Caco-2 (cell line): ENCODE measurements at regions not wholly inside any gene's neighbourhood (a gene's known extent, or its start where the extent isn't known, plus 50 kb on each side); places are given as distances from the start of the nearest gene placed in this dataset.

Source experiments
- BruUV-seq: library from RNA; stranded (reverse); fragments of 400-500 nt; replicated peaks from 2 replicates; lab custom pipeline; 2021; lab: Mats Ljungman, UMichigan
- CTCF ChIA-PET: fragments of 300-600 bp; sonication (Branson Sonifier 250); formaldehyde crosslinking; loops from one replicate; lab custom pipeline; 2022; ENCODE audit warnings: antibody characterized with exemption; lab: Charles Lee
- POLR2A ChIA-PET: fragments of 300-600 bp; sonication (Branson Sonifier 250); formaldehyde crosslinking; loops from one replicate; lab custom pipeline; 2022; ENCODE audit warnings: antibody characterized with exemption; lab: Charles Lee
- DNase-seq, 2 experiments: peaks; one replicate each; pipeline versions ENCODE4 v3.0.0 to v3.0.0-alpha.2; 2020 to 2022
- H3K27me3 ChIP-seq: replicated peaks from 2 replicates; pipeline ENCODE4 v1.6.0; 2011; ENCODE audit warnings: low read length; ENCODE audit not compliant: control insufficient read depth, insufficient read depth
- H3K36me3 ChIP-seq: 2 replicates; pipeline ENCODE4 v1.5.1; 2011; ENCODE audit warnings: low read length; ENCODE audit not compliant: control insufficient read depth, insufficient read depth
- H3K4me1 ChIP-seq: fragments of 250-450 bp; sonication (Bioruptor Pico); 2 replicates; pipeline ENCODE4 v1.5.1; 2020; ENCODE audit warnings: mild to moderate bottlenecking
- H3K4me3 ChIP-seq: 2 replicates; pipeline ENCODE4 v1.5.1; 2011; ENCODE audit warnings: low read depth, mild to moderate bottlenecking, control low read depth, low read length
- H3K9me3 ChIP-seq: fragments of 250-450 bp; sonication (Bioruptor Pico); 2 replicates; pipeline ENCODE4 v1.5.1; 2020; ENCODE audit warnings: mild to moderate bottlenecking, moderate library complexity
- H3K27ac Mint-ChIP-seq: one replicate; pipeline ENCODE4 v1.8.0; 2022; ENCODE audit warnings: mixed read lengths; ENCODE audit not compliant: unreplicated experiment
- H3K27me3 Mint-ChIP-seq: one replicate; pipeline ENCODE4 v1.8.0; 2022; ENCODE audit warnings: mixed read lengths; ENCODE audit not compliant: insufficient read depth, unreplicated experiment
- H3K36me3 Mint-ChIP-seq: one replicate; pipeline ENCODE4 v1.8.0; 2022; ENCODE audit warnings: mild to moderate bottlenecking, mixed read lengths; ENCODE audit not compliant: insufficient read depth, unreplicated experiment
- H3K4me1 Mint-ChIP-seq: one replicate; pipeline ENCODE4 v1.8.0; 2022; ENCODE audit warnings: low read depth, mixed read lengths; ENCODE audit not compliant: unreplicated experiment
- H3K4me3 Mint-ChIP-seq: one replicate; pipeline ENCODE4 v1.8.0; 2022; ENCODE audit warnings: mild to moderate bottlenecking, moderate library complexity, mixed read lengths; ENCODE audit not compliant: unreplicated experiment
- H3K9me3 Mint-ChIP-seq: one replicate; pipeline ENCODE4 v1.8.0; 2022; ENCODE audit warnings: mixed read lengths; ENCODE audit not compliant: unreplicated experiment
- CTCF ChIP-seq, 2 experiments: fragments of 200-600 bp in 1 of 2; IDR thresholded peaks; 1 replicate in 1 of 2; 2 replicates in 1 of 2; pipeline versions ENCODE4 v1.5.1 to v1.8.0; 2011 to 2022; ENCODE audit warnings: antibody characterized with exemption in 1 of 2, control low read depth in 1 of 2, inconsistent platforms in 1 of 2, low read depth in 1 of 2, low read length in 1 of 2, mild to moderate bottlenecking in 1 of 2, moderate library complexity in 1 of 2; ENCODE audit not compliant: insufficient read depth in 1 of 2, severe bottlenecking in 1 of 2, unreplicated experiment in 1 of 2
- intact Hi-C: fragments of 100-400 bp; cut with micrococcal nuclease; formaldehyde crosslinking; loops from one replicate; pipeline ENCODE4 v1.10.0; 2022; ENCODE audit not compliant: unreplicated experiment

- H3K4me3 Mint-ChIP-seq: no peak overlapping the region
- H3K36me3 Mint-ChIP-seq: no peaks in the 10 kb centered on the region
- BruUV-seq: no TSS peak
- H3K36me3 ChIP-seq: no peaks in the 10 kb centered on the region
- H3K4me3 ChIP-seq: no peak overlapping the region
- no peaks in the 10 kb centered on the region; the same call in 1 of the 2 replicates for H3K27me3 ChIP-seq
- H3K9me3 Mint-ChIP-seq: peaks cover 35% of the 10 kb centered on the region
- ChIA-PET CTCF (no interaction called here), POLR2A (no interaction called here)
- no peak for TF ChIP-seq CTCF (IDR thresholded peaks at IDR 0.05; ENCODE audit: insufficient read depth in 1 of 2, low read depth in 1 of 2, low read length in 1 of 2, severe bottlenecking in 1 of 2, unreplicated experiment in 1 of 2)
- H3K27me3 Mint-ChIP-seq: peaks cover 3% of the 10 kb centered on the region
- DNase-seq: no peak
- intact Hi-C loops: no loop called here
- H3K9me3 ChIP-seq: peaks cover 38% of the 10 kb centered on the region
- peaks cover 18% of the 10 kb centered on the region for H3K4me1 Mint-ChIP-seq
- H3K4me1 ChIP-seq: peaks cover 12% of the 10 kb centered on the region; the same call in 1 of the 2 replicates
- H3K27ac Mint-ChIP-seq: no peak overlapping the region
Measured at GRCh38 chr20:51219544-51219943, 196.6 kb upstream of the KCNG1 start.

GRCh38 chr20:51218603-51219002 is 195.7 kb upstream of the KCNG1 start:
- H3K4me1 Mint-ChIP-seq: peaks cover 18% of the 10 kb centered on the region
- H3K27me3 Mint-ChIP-seq: peaks cover 5% of the 10 kb centered on the region
- TF ChIP-seq CTCF (IDR thresholded peaks at IDR 0.05; ENCODE audit: insufficient read depth in 1 of 2, low read depth in 1 of 2, low read length in 1 of 2, severe bottlenecking in 1 of 2, unreplicated experiment in 1 of 2): no peak
- no peak overlapping the region for H3K4me3 Mint-ChIP-seq
- H3K27ac Mint-ChIP-seq: no peak overlapping the region
- no peaks in the 10 kb centered on the region for H3K36me3 ChIP-seq
- no peak for DNase-seq
- CTCF ChIA-PET: no interaction called here
- peaks cover 32% of the 10 kb centered on the region for H3K9me3 ChIP-seq
- H3K27me3 ChIP-seq: no peaks in the 10 kb centered on the region; the same call in 1 of the 2 replicates
- H3K9me3 Mint-ChIP-seq: peaks cover 35% of the 10 kb centered on the region
- H3K4me1 ChIP-seq: peaks cover 12% of the 10 kb centered on the region; the same call in 1 of the 2 replicates
- no peak overlapping the region for H3K4me3 ChIP-seq
- no peaks in the 10 kb centered on the region for H3K36me3 Mint-ChIP-seq
- intact Hi-C loops: no loop called here
- no TSS peak for BruUV-seq
- POLR2A ChIA-PET: no interaction called here

GRCh38 chr20:51217347-51218045 is 194.6 kb upstream of the KCNG1 start:
- TF ChIP-seq CTCF (IDR thresholded peaks at IDR 0.05; ENCODE audit: insufficient read depth in 1 of 2, low read depth in 1 of 2, low read length in 1 of 2, severe bottlenecking in 1 of 2, unreplicated experiment in 1 of 2): no peak
- intact Hi-C loops: no loop called here
- peaks cover 6% of the 10 kb centered on the region for H3K27me3 Mint-ChIP-seq
- no peak overlapping the region for H3K4me3 Mint-ChIP-seq
- POLR2A ChIA-PET: no interaction called here
- no peaks in the 10 kb centered on the region for H3K36me3 Mint-ChIP-seq
- CTCF ChIA-PET: no interaction called here
- no peaks in the 10 kb centered on the region for H3K36me3 ChIP-seq
- H3K27me3 ChIP-seq: no peaks in the 10 kb centered on the region; the same call in 1 of the 2 replicates
- H3K4me1 Mint-ChIP-seq: peaks cover 18% of the 10 kb centered on the region
- BruUV-seq: no TSS peak
- no peak overlapping the region for H3K4me3 ChIP-seq
- H3K9me3 Mint-ChIP-seq: peaks cover 35% of the 10 kb centered on the region
- H3K4me1 ChIP-seq: peaks cover 12% of the 10 kb centered on the region; the same call in 1 of the 2 replicates
- no peak overlapping the region for H3K27ac Mint-ChIP-seq
- H3K9me3 ChIP-seq: peaks cover 32% of the 10 kb centered on the region
- DNase-seq: no peak
